OCI-LY7 (cell line): ENCODE measurements at regions not wholly inside any gene's neighbourhood (a gene's known extent, or its start where the extent isn't known, plus 50 kb on each side); places are given as distances from the start of the nearest gene placed in this dataset.

Experiments used
- BruUV-seq: library from RNA; stranded (reverse); fragments of 400-500 nt; replicated peaks from 2 replicates; lab custom pipeline; 2021; lab: Mats Ljungman, UMichigan
- CTCF ChIA-PET: fragments of 300-600 bp; sonication (Branson Sonifier 250); formaldehyde crosslinking; loops from one replicate; lab custom pipeline; 2022; ENCODE audit warnings: antibody characterized with exemption; ENCODE audit not compliant: unreplicated experiment; lab: Charles Lee
- POLR2A ChIA-PET: fragments of 300-600 bp; sonication (Branson Sonifier 250); formaldehyde crosslinking; loops from one replicate; lab custom pipeline; 2022; ENCODE audit warnings: antibody characterized with exemption; lab: Charles Lee
- DNase-seq: peaks from one replicate; pipeline ENCODE4 v3.0.0-alpha.2; 2015; ENCODE audit warnings: low spot score
- H2AFZ ChIP-seq: fragments of 200-600 bp; sonication (generic), shearing (Covaris generic); 2 replicates; pipeline ENCODE4 v1.6.1; 2014; ENCODE audit warnings: mild to moderate bottlenecking, antibody characterized with exemption, low read length, moderate library complexity
- H3K27ac ChIP-seq: fragments of 200-600 bp; sonication (generic); 2 replicates; pipeline ENCODE4 v1.5.1; 2014; ENCODE audit warnings: mixed run types, low read depth, mild to moderate bottlenecking, moderate library complexity, low read length, inconsistent platforms; ENCODE audit not compliant: poor library complexity, severe bottlenecking
- H3K36me3 ChIP-seq: fragments of 200-600 bp; sonication (generic); 2 replicates; pipeline ENCODE4 v1.6.1; 2014; ENCODE audit warnings: mild to moderate bottlenecking, antibody characterized with exemption, low read length, moderate library complexity, mixed read lengths; ENCODE audit not compliant: insufficient read depth
- H3K4me1 ChIP-seq: fragments of 200-600 bp; sonication (generic); 2 replicates; pipeline ENCODE4 v1.5.1; 2014; ENCODE audit warnings: mild to moderate bottlenecking, low read length; ENCODE audit not compliant: insufficient read depth, poor library complexity, severe bottlenecking
- H3K4me2 ChIP-seq: fragments of 200-600 bp; sonication (generic); 2 replicates; pipeline ENCODE4 v1.6.1; 2014; ENCODE audit warnings: mild to moderate bottlenecking, low read length
- H3K4me3 ChIP-seq: fragments of 200-600 bp; sonication (generic); 2 replicates; pipeline ENCODE4 v1.5.1; 2014; ENCODE audit warnings: mild to moderate bottlenecking, low read depth, low read length; ENCODE audit not compliant: poor library complexity, severe bottlenecking
- H3K79me2 ChIP-seq: fragments of 200-600 bp; sonication (generic); 2 replicates; pipeline ENCODE4 v1.6.1; 2016; ENCODE audit warnings: low read depth, mild to moderate bottlenecking, low read length, moderate library complexity, mixed read lengths; ENCODE audit not compliant: insufficient read depth
- H3K9me2 ChIP-seq: fragments of 200-600 bp; sonication (generic); 2 replicates; pipeline ENCODE4 v1.6.1; 2016; ENCODE audit warnings: mild to moderate bottlenecking, low read length, mixed read lengths; ENCODE audit not compliant: insufficient read depth
- H3K9me3 ChIP-seq: fragments of 200-600 bp; sonication (generic); 2 replicates; pipeline ENCODE4 v1.6.1; 2014; ENCODE audit warnings: mild to moderate bottlenecking, mixed run types, low read length, mixed read lengths
- H4K20me1 ChIP-seq: fragments of 200-600 bp; sonication (generic); 2 replicates; pipeline ENCODE4 v1.6.1; 2014; ENCODE audit warnings: mild to moderate bottlenecking, antibody characterized with exemption, low read length, moderate library complexity, mixed read lengths; ENCODE audit not compliant: insufficient read depth
- EZH2phosphoT487 ChIP-seq: fragments of 200-600 bp; sonication (generic); IDR thresholded peaks from 2 replicates; pipeline ENCODE4 v1.6.1; 2018; ENCODE audit warnings: low read depth, borderline replicate concordance, mild to moderate bottlenecking, mixed run types, antibody characterized with exemption, low read length, moderate library complexity, mixed read lengths
- intact Hi-C: fragments of 100-400 bp; cut with micrococcal nuclease; formaldehyde crosslinking; loops from one replicate; pipeline ENCODE4 v1.10.0; 2022; ENCODE audit not compliant: unreplicated experiment
- TF ChIP-seq, protein P1 (sequence below): fragments of 200-600 bp; sonication (generic); conservative IDR thresholded peaks from 2 replicates; pipeline ENCODE4 v1.5.1; 2014; ENCODE audit warnings: mild to moderate bottlenecking, antibody characterized with exemption, low read length, moderate library complexity, mixed read lengths

DNA sequence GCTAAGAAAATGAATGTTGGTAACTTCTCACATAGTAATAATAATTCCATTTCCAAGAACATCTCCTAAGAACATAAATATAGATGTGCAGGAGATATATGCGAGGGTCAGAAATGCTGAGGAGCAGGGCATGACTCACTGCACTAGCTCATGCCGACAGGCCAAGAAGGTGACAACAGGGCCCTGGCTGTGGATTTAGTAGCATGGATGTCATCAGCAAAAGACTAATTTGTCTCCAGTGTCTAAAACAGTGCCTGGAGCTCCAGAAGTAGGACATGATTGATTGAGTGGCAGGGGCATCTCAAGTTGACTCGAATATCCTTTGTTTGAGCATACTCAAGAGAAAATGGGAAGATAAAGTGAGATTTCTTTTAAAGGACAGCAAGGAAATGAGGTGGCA, 207.0 kb upstream of the FOXA2 start:
- no peak for TF ChIP-seq EZH2phosphoT487
- TF ChIP-seq, protein P1, sequence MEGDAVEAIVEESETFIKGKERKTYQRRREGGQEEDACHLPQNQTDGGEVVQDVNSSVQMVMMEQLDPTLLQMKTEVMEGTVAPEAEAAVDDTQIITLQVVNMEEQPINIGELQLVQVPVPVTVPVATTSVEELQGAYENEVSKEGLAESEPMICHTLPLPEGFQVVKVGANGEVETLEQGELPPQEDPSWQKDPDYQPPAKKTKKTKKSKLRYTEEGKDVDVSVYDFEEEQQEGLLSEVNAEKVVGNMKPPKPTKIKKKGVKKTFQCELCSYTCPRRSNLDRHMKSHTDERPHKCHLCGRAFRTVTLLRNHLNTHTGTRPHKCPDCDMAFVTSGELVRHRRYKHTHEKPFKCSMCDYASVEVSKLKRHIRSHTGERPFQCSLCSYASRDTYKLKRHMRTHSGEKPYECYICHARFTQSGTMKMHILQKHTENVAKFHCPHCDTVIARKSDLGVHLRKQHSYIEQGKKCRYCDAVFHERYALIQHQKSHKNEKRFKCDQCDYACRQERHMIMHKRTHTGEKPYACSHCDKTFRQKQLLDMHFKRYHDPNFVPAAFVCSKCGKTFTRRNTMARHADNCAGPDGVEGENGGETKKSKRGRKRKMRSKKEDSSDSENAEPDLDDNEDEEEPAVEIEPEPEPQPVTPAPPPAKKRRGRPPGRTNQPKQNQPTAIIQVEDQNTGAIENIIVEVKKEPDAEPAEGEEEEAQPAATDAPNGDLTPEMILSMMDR: no peak
- no peaks in the 10 kb centered on the region for H3K79me2 ChIP-seq
- no peak overlapping the region for H3K4me2 ChIP-seq
- H3K4me1 ChIP-seq: no peaks in the 10 kb centered on the region
- ChIA-PET POLR2A (interaction anchor here (0.7 kb wide), 1 partner anchor 412 kb away, joined by 3 read pairs; no protein-coding TSS in a partner anchor), CTCF (no interaction called here)
- intact Hi-C loops: no loop called here
- H2AFZ ChIP-seq: no peak overlapping the region
- H3K9me2 ChIP-seq: no peaks in the 10 kb centered on the region
- H3K27ac ChIP-seq: no peak overlapping the region
- H3K9me3 ChIP-seq: no peaks in the 10 kb centered on the region
- H4K20me1 ChIP-seq: no peaks in the 10 kb centered on the region
- DNase-seq: no peak
- H3K36me3 ChIP-seq: no peaks in the 10 kb centered on the region
- no peak overlapping the region for H3K4me3 ChIP-seq
- no TSS peak for BruUV-seq

DNA sequence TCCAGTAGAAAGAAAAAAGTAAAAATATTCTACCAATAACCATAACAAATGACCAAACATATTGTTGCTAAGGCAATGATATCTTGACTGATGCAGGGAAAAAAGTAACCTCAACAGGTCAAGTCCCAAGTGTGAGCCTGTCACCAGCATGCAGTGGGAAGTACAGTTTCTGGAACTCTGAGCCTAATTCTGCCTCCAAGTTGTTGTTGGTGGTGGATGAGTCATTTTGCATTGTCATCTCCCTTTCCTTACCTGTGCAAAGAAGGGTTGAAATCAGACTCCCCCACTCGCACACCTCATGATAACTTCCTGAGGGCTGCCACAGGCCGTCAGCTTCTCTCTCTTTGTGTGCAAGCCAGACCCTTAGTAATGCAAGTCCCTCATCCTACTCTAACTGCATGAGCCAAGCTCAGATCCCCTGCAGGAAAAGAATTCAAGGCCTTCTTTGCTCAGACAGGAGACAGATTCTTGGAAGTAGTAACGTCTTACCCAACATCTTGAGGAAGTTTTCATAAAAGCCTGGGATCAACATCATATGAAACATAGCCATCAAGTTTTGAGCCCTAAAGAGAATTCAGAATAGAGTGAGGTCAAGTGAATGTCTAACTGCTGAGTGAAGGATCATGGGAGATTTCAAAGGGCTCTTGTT, 207.6 kb upstream of the FOXA2 start:
- TF ChIP-seq, protein P1: no peak
- TF ChIP-seq EZH2phosphoT487: no peak

DNA sequence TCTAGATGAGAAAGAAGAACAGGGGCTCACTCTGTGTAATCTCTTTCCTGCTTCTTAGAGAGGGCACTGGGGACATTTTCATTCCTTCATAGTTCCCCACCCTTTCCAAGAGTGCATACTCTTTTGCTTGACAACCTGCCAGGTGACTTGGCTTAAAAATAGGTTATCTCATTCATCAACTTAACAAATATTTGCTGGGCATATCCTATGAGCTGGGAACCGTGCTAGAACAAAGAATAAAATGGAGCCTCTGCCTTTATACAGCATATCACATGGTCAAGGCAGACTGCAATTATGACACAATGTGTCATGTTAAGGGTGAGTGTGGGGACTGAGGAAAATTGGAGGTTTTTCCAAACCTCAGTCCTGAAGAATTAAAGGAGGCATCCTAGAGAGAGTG, 209.8 kb upstream of the FOXA2 start:
- CTCF ChIA-PET: no interaction called here
- Histone ChIP-seq H3K4me1 (no peaks in the 10 kb centered on the region), H4K20me1 (no peaks in the 10 kb centered on the region), H3K9me2 (no peaks in the 10 kb centered on the region), H3K4me3 (no peak overlapping the region), H3K9me3 (no peaks in the 10 kb centered on the region), H2AFZ (no peak overlapping the region), H3K4me2 (no peak overlapping the region), H3K36me3 (no peaks in the 10 kb centered on the region), H3K27ac (no peak overlapping the region), H3K79me2 (no peaks in the 10 kb centered on the region)
- BruUV-seq: no TSS peak
- TF ChIP-seq EZH2phosphoT487: no peak
- TF ChIP-seq, protein P1: no peak
- POLR2A ChIA-PET: interaction anchor here (0.6 kb wide), 1 partner anchor 13 kb away, joined by 3 read pairs; no protein-coding TSS in a partner anchor
- intact Hi-C loops: no loop called here
- DNase-seq: no peak

More for the DNA sequence above, 207.6 kb upstream of the FOXA2 start:
- DNase-seq: no peak
- H3K9me3 ChIP-seq: no peaks in the 10 kb centered on the region
- no peak overlapping the region for H3K4me3 ChIP-seq
- BruUV-seq: no TSS peak
- ChIA-PET CTCF (no interaction called here), POLR2A (no interaction called here)
- H3K36me3 ChIP-seq: no peaks in the 10 kb centered on the region
- no peaks in the 10 kb centered on the region for H3K79me2 ChIP-seq
- no peak overlapping the region for H2AFZ ChIP-seq
- intact Hi-C loops: no loop called here
- H3K4me2 ChIP-seq: no peak overlapping the region
- no peaks in the 10 kb centered on the region for H3K9me2 ChIP-seq
- no peaks in the 10 kb centered on the region for H4K20me1 ChIP-seq
- no peaks in the 10 kb centered on the region for H3K4me1 ChIP-seq
- H3K27ac ChIP-seq: no peak overlapping the region
